Muscle layer of colon (tissue), 2 donors: ENCODE measurements at regions not wholly inside any gene's neighbourhood (a gene's known extent, or its start where the extent isn't known, plus 50 kb on each side); places are given as distances from the start of the nearest gene placed in this dataset.
"Not testable (repeated sequence)": the region's sequence is repeated elsewhere in the genome, so short reads cannot be mapped to it uniquely, and the experiment has no call there.

Source experiments
- H3K27ac ChIP-seq: one replicate; pipeline ENCODE4 v1.7.0; 2013; ENCODE audit warnings: low read depth, mild to moderate bottlenecking, low read length, moderate library complexity
- H3K27me3 ChIP-seq, 2 donors: one replicate each; pipeline ENCODE4 v1.7.0; 2013; ENCODE audit warnings: low read length in 2 of 2, mild to moderate bottlenecking in 2 of 2; ENCODE audit not compliant: insufficient read depth in 2 of 2, control insufficient read depth in 1 of 2
- H3K36me3 ChIP-seq: one replicate; pipeline ENCODE4 v1.7.0; 2013; ENCODE audit warnings: mild to moderate bottlenecking, low read length; ENCODE audit not compliant: insufficient read depth
- H3K4me1 ChIP-seq: one replicate; pipeline ENCODE4 v1.7.0; 2013; ENCODE audit warnings: mild to moderate bottlenecking, low read length; ENCODE audit not compliant: insufficient read depth
- H3K4me3 ChIP-seq, 2 donors: one replicate each; pipeline ENCODE4 v1.7.0; 2013; ENCODE audit warnings: low read length in 2 of 2, low read depth in 1 of 2, mild to moderate bottlenecking in 1 of 2, moderate library complexity in 1 of 2
- H3K9ac ChIP-seq: one replicate; pipeline ENCODE4 v1.7.0; 2013; ENCODE audit warnings: low read length
- H3K9me3 ChIP-seq: one replicate; pipeline ENCODE4 v1.7.0; 2013; ENCODE audit warnings: mild to moderate bottlenecking, low read length
- donor health status: abdominal sarcoma.
- donor health status: Adenocarcinoma of cecum.

- Histone ChIP-seq H3K27me3 (no peaks in the 10 kb centered on the region), H3K4me1 (no peaks in the 10 kb centered on the region), H3K4me3 (no peak overlapping the region), H3K9me3 (no peaks in the 10 kb centered on the region), H3K27ac (no peak overlapping the region), H3K36me3 (no peaks in the 10 kb centered on the region), H3K9ac (no peak overlapping the region)
Observed at GRCh38 chr2:131584380-131584779, 56.7 kb downstream of the CCDC74A start.

GRCh38 chr2:131584940-131585339, 57.3 kb downstream of the CCDC74A start:
- Histone ChIP-seq H3K27ac (no peak overlapping the region), H3K4me3 (no peak overlapping the region), H3K9ac (no peak overlapping the region), H3K36me3 (no peaks in the 10 kb centered on the region), H3K27me3 (no peaks in the 10 kb centered on the region), H3K4me1 (no peaks in the 10 kb centered on the region), H3K9me3 (no peaks in the 10 kb centered on the region)

DNA sequence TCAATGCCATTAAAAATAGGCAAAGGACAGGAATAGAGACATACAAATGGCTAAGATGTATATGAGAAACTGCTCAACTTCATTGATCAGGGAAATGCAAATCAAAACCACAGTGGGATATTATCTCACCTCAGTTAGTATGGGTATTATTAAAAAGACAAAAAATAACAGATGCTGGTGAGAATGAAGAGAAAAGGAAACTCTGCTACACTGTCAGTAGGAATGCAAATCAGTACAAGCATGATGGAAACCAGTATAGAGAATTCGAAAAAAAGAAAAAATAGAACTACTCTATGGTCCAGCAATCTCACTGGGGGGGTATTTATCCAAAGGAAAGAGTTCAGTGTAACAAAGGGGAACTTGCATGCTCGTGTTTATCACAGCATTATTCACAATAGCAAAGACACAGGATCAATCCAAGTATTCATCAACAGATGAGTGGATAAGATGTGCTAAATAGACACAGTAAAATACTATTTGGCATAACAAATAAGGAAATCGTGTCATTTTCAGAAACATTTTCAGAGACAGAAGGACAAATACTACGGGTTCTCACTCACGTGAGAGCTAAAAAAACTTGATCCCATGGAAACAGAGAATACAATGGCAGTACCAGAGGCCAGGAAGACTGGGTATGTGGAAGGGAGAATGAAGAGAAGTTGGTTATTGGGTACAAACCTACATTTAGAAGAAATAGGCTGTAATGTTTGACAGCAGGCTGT, 60.6 kb downstream of the CCDC74A start:
- no peaks in the 10 kb centered on the region for H3K4me1 ChIP-seq
- no peak overlapping the region for H3K9ac ChIP-seq
- no peaks in the 10 kb centered on the region for H3K27me3 ChIP-seq
- H3K36me3 ChIP-seq, result no peaks in the 10 kb centered on the region
- H3K9me3 ChIP-seq, result no peaks in the 10 kb centered on the region
- H3K27ac ChIP-seq, result no peak overlapping the region
- no peak overlapping the region for H3K4me3 ChIP-seq

GRCh38 chr2:131589126-131589525, 61.4 kb downstream of the CCDC74A start:
- not testable (repeated sequence) for H3K4me3 ChIP-seq, H3K27me3 ChIP-seq, H3K27ac ChIP-seq, H3K9me3 ChIP-seq, H3K36me3 ChIP-seq, H3K4me1 ChIP-seq, H3K9ac ChIP-seq

- Histone ChIP-seq H3K27me3 (no peaks in the 10 kb centered on the region), H3K4me1 (no peaks in the 10 kb centered on the region), H3K9ac (no peak overlapping the region), H3K4me3 (no peak overlapping the region), H3K36me3 (no peaks in the 10 kb centered on the region), H3K27ac (no peak overlapping the region), H3K9me3 (no peaks in the 10 kb centered on the region)
Observed at GRCh38 chr2:131590366-131590765, 62.7 kb downstream of the CCDC74A start.

- Histone ChIP-seq H3K4me3 (no peak overlapping the region), H3K4me1 (no peaks in the 10 kb centered on the region), H3K9ac (no peak overlapping the region), H3K27me3 (no peaks in the 10 kb centered on the region), H3K27ac (no peak overlapping the region), H3K36me3 (no peaks in the 10 kb centered on the region), H3K9me3 (no peaks in the 10 kb centered on the region)
Observed at GRCh38 chr2:131590896-131591295, 63.2 kb downstream of the CCDC74A start.

GRCh38 chr2:131596561-131596960, 68.9 kb downstream of the CCDC74A start:
- H3K4me1 ChIP-seq, H3K27ac ChIP-seq, H3K9ac ChIP-seq, H3K36me3 ChIP-seq, H3K4me3 ChIP-seq, H3K9me3 ChIP-seq, H3K27me3 ChIP-seq: not testable (repeated sequence)

DNA sequence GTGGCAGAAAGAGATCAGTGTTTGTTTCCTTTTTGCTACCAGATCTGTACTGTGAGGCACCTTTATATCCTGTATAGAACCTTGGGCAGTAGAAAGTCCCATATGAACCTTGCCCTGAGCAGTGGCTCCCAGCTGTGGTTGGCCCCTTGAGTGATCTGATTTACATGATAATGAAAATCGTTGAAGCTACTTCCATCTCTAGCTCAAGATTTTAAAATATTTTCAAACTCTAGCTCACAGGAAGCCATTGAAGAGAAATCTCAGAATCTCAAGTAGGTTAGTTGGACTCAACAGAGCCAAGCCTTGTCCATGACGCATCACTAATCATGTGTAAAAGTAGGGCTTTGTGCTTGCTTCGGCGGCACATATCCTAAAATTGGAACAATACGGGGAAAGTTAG, 74.8 kb downstream of the CCDC74A start:
- not testable (repeated sequence) for H3K4me1 ChIP-seq, H3K4me3 ChIP-seq, H3K27me3 ChIP-seq, H3K9ac ChIP-seq, H3K36me3 ChIP-seq, H3K27ac ChIP-seq, H3K9me3 ChIP-seq

GRCh38 chr2:131604652-131605051, 77.0 kb downstream of the CCDC74A start:
- H3K4me3 ChIP-seq, H3K36me3 ChIP-seq, H3K27ac ChIP-seq, H3K9ac ChIP-seq, H3K4me1 ChIP-seq, H3K9me3 ChIP-seq, H3K27me3 ChIP-seq: not testable (repeated sequence)

- not testable (repeated sequence) for H3K9ac ChIP-seq, H3K36me3 ChIP-seq, H3K4me3 ChIP-seq, H3K9me3 ChIP-seq, H3K4me1 ChIP-seq, H3K27ac ChIP-seq, H3K27me3 ChIP-seq
Observed at GRCh38 chr2:131606366-131606765, 78.7 kb downstream of the CCDC74A start.

- not testable (repeated sequence) for H3K27ac ChIP-seq, H3K4me3 ChIP-seq, H3K9ac ChIP-seq, H3K9me3 ChIP-seq, H3K27me3 ChIP-seq, H3K36me3 ChIP-seq, H3K4me1 ChIP-seq
Observed at GRCh38 chr2:131607056-131607455, 79.4 kb downstream of the CCDC74A start.

DNA sequence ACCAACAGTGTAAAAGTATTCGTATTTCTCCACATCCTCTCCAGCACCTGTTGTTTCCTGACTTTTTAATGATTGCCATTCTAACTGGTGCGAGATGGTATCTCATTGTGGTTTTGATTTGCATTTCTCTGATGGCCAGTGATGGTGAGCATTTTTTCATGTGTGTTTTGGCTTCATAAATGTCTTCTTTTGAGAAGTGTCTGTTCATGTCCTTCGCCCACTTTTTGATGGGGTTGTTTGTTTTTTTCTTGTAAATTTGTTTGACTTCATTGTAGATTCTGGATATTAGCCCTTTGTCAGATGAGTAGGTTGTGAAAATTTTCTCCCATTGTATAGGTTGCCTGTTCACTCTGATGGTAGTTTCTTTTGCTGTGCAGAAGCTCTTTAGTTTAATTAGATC, 86.9 kb downstream of the CCDC74A start:
- not testable (repeated sequence) for H3K27ac ChIP-seq, H3K4me3 ChIP-seq, H3K9ac ChIP-seq, H3K36me3 ChIP-seq, H3K4me1 ChIP-seq, H3K9me3 ChIP-seq, H3K27me3 ChIP-seq
